ENCODE measurements at regions not wholly inside any gene's neighbourhood (a gene's known extent, or its start where the extent isn't known, plus 50 kb on each side); places are given as distances from the start of the nearest gene placed in this dataset.

DNA sequence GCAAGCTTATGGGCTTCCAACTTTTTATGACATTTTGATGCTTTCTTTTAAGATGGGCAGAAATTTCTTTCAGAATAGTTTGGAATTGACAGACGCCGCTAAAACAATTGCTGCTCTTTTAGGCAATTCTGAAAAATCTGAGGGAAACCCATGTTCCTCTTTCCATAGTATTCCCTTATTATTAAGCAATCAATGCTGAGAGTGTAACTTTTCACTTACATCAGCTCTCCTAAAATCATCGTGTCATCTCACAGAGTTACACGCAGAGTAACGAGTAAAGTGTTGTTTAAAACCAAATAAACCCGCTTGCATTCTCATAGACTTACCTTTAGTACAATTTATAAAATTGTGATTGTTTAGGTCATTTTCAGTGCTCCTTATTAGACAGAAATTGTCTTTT is 150.6 kb downstream of the MAF start:
- TF ChIP-seq MAFK (IDR thresholded peaks at IDR 0.05; ENCODE audit: low read length) (no peak), REST (IDR thresholded peaks at IDR 0.05; ENCODE audit: borderline replicate concordance) (no peak), REST (CRISPR knock-in tag; IDR thresholded peaks at IDR 0.05; ENCODE audit: low read depth) (no peak), CHD1 (IDR thresholded peaks at IDR 0.05; ENCODE audit: low read length) (no peak), THRAP3 (IDR thresholded peaks at IDR 0.05; ENCODE audit: borderline replicate concordance) (no peak), POLR2A (conservative IDR thresholded peaks at IDR 0.05) (no peak), PKNOX1 (IDR thresholded peaks at IDR 0.05) (no peak), ELF1 (tag; IDR thresholded peaks at IDR 0.05) (no peak), ARID1B (IDR thresholded peaks at IDR 0.05) (no peak), SMARCB1 (IDR thresholded peaks at IDR 0.05; ENCODE audit: insufficient read length, low read depth) (no peak), HSF4 (CRISPR knock-in tag; IDR thresholded peaks at IDR 0.05; ENCODE audit: borderline replicate concordance) (no peak), SIX5 (IDR thresholded peaks at IDR 0.05; ENCODE audit: borderline replicate concordance in 1 of 2, insufficient read depth in 1 of 2, low read depth in 1 of 2, low read length in 2 of 2) (no peak), HDAC2 (IDR thresholded peaks at IDR 0.05) (no peak), ZBTB7A (IDR thresholded peaks at IDR 0.05; ENCODE audit: borderline replicate concordance, control insufficient read depth, low read depth, low read length) (no peak)
